ENCODE measurements at regions not wholly inside any gene's neighbourhood (a gene's known extent, or its start where the extent isn't known, plus 50 kb on each side); places are given as distances from the start of the nearest gene placed in this dataset.

DNA sequence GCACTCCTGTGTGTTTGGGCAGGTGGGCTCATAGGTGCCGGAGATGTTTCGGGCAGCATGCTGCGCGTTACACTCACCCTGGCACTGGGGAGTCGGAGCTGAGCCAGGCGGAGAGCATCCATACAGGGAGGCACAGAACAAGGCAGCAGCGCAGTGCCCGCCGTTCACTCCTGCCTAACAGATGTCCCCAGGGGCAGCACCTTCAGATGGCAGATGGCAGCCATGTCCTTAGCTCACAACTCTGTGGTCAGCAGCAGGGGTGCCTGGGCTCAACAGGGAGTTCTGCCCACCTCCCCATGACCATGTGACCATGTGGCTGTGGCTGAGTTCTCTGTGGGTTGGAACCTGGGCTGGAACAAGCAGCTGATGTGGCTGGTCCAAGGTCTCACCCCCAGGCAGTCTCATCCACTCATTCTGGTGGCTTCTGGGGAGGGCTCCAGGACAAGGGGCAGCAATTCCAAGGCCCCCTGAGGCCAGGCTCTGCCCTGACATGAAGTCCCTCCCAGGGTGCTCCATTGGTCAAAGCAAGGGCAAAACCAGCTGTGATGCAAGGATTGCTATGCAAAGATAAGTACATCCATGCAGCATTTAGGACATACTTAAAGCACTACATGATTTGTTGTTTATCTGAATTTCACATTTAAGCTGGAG, 64.2 kb downstream of the MRPL36 start:
- TF ChIP-seq, protein P1, sequence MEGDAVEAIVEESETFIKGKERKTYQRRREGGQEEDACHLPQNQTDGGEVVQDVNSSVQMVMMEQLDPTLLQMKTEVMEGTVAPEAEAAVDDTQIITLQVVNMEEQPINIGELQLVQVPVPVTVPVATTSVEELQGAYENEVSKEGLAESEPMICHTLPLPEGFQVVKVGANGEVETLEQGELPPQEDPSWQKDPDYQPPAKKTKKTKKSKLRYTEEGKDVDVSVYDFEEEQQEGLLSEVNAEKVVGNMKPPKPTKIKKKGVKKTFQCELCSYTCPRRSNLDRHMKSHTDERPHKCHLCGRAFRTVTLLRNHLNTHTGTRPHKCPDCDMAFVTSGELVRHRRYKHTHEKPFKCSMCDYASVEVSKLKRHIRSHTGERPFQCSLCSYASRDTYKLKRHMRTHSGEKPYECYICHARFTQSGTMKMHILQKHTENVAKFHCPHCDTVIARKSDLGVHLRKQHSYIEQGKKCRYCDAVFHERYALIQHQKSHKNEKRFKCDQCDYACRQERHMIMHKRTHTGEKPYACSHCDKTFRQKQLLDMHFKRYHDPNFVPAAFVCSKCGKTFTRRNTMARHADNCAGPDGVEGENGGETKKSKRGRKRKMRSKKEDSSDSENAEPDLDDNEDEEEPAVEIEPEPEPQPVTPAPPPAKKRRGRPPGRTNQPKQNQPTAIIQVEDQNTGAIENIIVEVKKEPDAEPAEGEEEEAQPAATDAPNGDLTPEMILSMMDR (IDR thresholded peaks at IDR 0.05) = no peak
- TF ChIP-seq POLR2A (IDR thresholded peaks at IDR 0.05) (no peak), EP300 (IDR thresholded peaks at IDR 0.05) (no peak)
